Common myeloid progenitor, CD34-positive (primary cell): ENCODE measurements at regions not wholly inside any gene's neighbourhood (a gene's known extent, or its start where the extent isn't known, plus 50 kb on each side); places are given as distances from the start of the nearest gene placed in this dataset.
A peak's percentile ranks its signal among the peaks of the same experiment; 100 is the strongest.

Source experiments
- CTCF ChIA-PET: fragments of 350-600 bp; sonication (Branson Sonifier 250); formaldehyde crosslinking; loops from one replicate; lab custom pipeline; 2021; ENCODE audit warnings: antibody characterized with exemption; lab: Charles Lee
- POLR2A ChIA-PET: fragments of 350-600 bp; sonication (Branson Sonifier 250); formaldehyde crosslinking; loops from one replicate; lab custom pipeline; 2021; ENCODE audit warnings: antibody characterized with exemption; lab: Charles Lee
- DNase-seq, 3 donors: peaks; one replicate each; pipeline versions ENCODE4 v3.0.0 to v3.0.0-alpha.2; 2013
- H3K27ac ChIP-seq, 2 experiments: 1 replicate in 1 of 2; 2 replicates in 1 of 2; pipeline ENCODE4 v1.7.0; 2013; ENCODE audit warnings: inconsistent platforms in 2 of 2, low read length in 2 of 2, mild to moderate bottlenecking in 2 of 2, low read depth in 1 of 2, moderate library complexity in 1 of 2; ENCODE audit not compliant: severe bottlenecking in 2 of 2, insufficient read depth in 1 of 2, poor library complexity in 1 of 2
- H3K27me3 ChIP-seq, 5 experiments: replicated peaks in 2 of 5; 1 replicate in 3 of 5; 2 replicates in 2 of 5; pipeline versions ENCODE4 v1.6.1 to v1.7.0; 2013; ENCODE audit warnings: low read length in 4 of 5, mild to moderate bottlenecking in 2 of 5, moderate library complexity in 2 of 5, inconsistent platforms in 1 of 5; ENCODE audit not compliant: insufficient read depth in 5 of 5, control insufficient read depth in 4 of 5
- H3K36me3 ChIP-seq, 4 experiments: 1 replicate in 2 of 4; 2 replicates in 2 of 4; pipeline versions ENCODE4 v1.6.1 to v1.7.0; 2013; ENCODE audit warnings: low read length in 3 of 4, control low read depth in 1 of 4, mild to moderate bottlenecking in 1 of 4; ENCODE audit not compliant: control insufficient read depth in 4 of 4, insufficient read depth in 4 of 4
- H3K4me1 ChIP-seq, 4 experiments: 1 replicate in 3 of 4; 2 replicates in 1 of 4; pipeline versions ENCODE4 v1.6.1 to v1.7.1; 2013; ENCODE audit warnings: low read length in 3 of 4, mild to moderate bottlenecking in 3 of 4, control low read depth in 1 of 4, inconsistent platforms in 1 of 4, moderate library complexity in 1 of 4; ENCODE audit not compliant: control insufficient read depth in 4 of 4, insufficient read depth in 4 of 4; ENCODE audit errors: control extremely low read depth in 1 of 4
- H3K4me3 ChIP-seq, 7 experiments: 1 replicate in 4 of 7; 2 replicates in 3 of 7; pipeline versions ENCODE4 v1.5.1 to v1.7.0; 2013; ENCODE audit warnings: mild to moderate bottlenecking in 7 of 7, low read length in 6 of 7, moderate library complexity in 6 of 7, inconsistent platforms in 2 of 7, low read depth in 2 of 7, control low read depth in 1 of 7; ENCODE audit not compliant: insufficient read depth in 4 of 7, control insufficient read depth in 1 of 7; ENCODE audit errors: extremely low read depth in 1 of 7
- H3K9me3 ChIP-seq, 5 experiments: 1 replicate in 4 of 5; 2 replicates in 1 of 5; pipeline versions ENCODE4 v1.6.1 to v1.7.1; 2013; ENCODE audit warnings: low read length in 4 of 5, mild to moderate bottlenecking in 2 of 5, inconsistent platforms in 1 of 5, low read depth in 1 of 5, moderate library complexity in 1 of 5; ENCODE audit not compliant: control insufficient read depth in 4 of 5, insufficient read depth in 2 of 5; ENCODE audit errors: control extremely low read depth in 1 of 5
- WGBS: methylation state at CpG from one replicate; pipeline ENCODE4 v1.1.5; 2013; ENCODE audit not compliant: insufficient coverage; 5-methylcytosine and 5-hydroxymethylcytosine counted together

- POLR2A ChIA-PET = no interaction called here
- no peak overlapping the region for H3K4me3 ChIP-seq
- no peaks in the 10 kb centered on the region for H3K4me1 ChIP-seq
- peaks cover 0 to 70% (median 7%) of the 10 kb centered on the region in 5 experiments for H3K27me3 ChIP-seq
- CTCF ChIA-PET = no interaction called here
- DNase-seq = no peak
- WGBS = 53% methylated on average over 13 of the region's 14 CpGs
- no peak overlapping the region for H3K27ac ChIP-seq
- no peaks in the 10 kb centered on the region for H3K36me3 ChIP-seq
- no peaks in the 10 kb centered on the region for H3K9me3 ChIP-seq
Measured at GRCh38 chr16:86775511-86775921, 197.2 kb downstream of the FOXL1 start.

- H3K27ac ChIP-seq = no peak overlapping the region
- ChIA-PET CTCF (no interaction called here), POLR2A (no interaction called here)
- H3K27me3 ChIP-seq = peaks cover 0 to 67% (median 8%) of the 10 kb centered on the region in 5 experiments
- WGBS = 100% methylated on average over 1 of the region's 4 CpGs
- no peaks in the 10 kb centered on the region for H3K36me3 ChIP-seq
- no peak for DNase-seq
- no peaks in the 10 kb centered on the region for H3K9me3 ChIP-seq
- H3K4me1 ChIP-seq = no peaks in the 10 kb centered on the region
- H3K4me3 ChIP-seq = no peak overlapping the region
Measured at GRCh38 chr16:86777381-86777946, 199.1 kb downstream of the FOXL1 start.

- CTCF ChIA-PET = no interaction called here
- 74% methylated on average over 10 of the region's 13 CpGs for WGBS
- H3K36me3 ChIP-seq = no peaks in the 10 kb centered on the region
- peak in 1 of 3 donors; percentile 6 for DNase-seq
- no peak overlapping the region for H3K4me3 ChIP-seq
- no peaks in the 10 kb centered on the region for H3K4me1 ChIP-seq
- peaks cover 0 to 69% (median 9%) of the 10 kb centered on the region in 5 experiments for H3K27me3 ChIP-seq
- H3K27ac ChIP-seq = no peak overlapping the region
- POLR2A ChIA-PET = no interaction called here
- no peaks in the 10 kb centered on the region for H3K9me3 ChIP-seq
Measured at GRCh38 chr16:86778108-86778745, 199.9 kb downstream of the FOXL1 start.

- Histone ChIP-seq H3K4me3 (no peak overlapping the region), H3K27me3 (peaks cover 0 to 69% (median 9%) of the 10 kb centered on the region in 5 experiments), H3K36me3 (no peaks in the 10 kb centered on the region), H3K4me1 (no peaks in the 10 kb centered on the region), H3K9me3 (no peaks in the 10 kb centered on the region), H3K27ac (no peak overlapping the region)
- 70% methylated on average over 7 of the region's 9 CpGs for WGBS
- CTCF ChIA-PET = no interaction called here
- POLR2A ChIA-PET = no interaction called here
- DNase-seq = no peak
Measured at GRCh38 chr16:86778978-86779377, 200.6 kb downstream of the FOXL1 start.

GRCh38 chr16:86781046-86781445 lies 202.7 kb downstream of the FOXL1 start:
- CTCF ChIA-PET = no interaction called here
- Histone ChIP-seq H3K4me3 (no peak overlapping the region), H3K27me3 (peaks cover 0 to 51% (median 9%) of the 10 kb centered on the region in 5 experiments), H3K27ac (no peak overlapping the region), H3K36me3 (no peaks in the 10 kb centered on the region), H3K9me3 (no peaks in the 10 kb centered on the region), H3K4me1 (no peaks in the 10 kb centered on the region)
- POLR2A ChIA-PET = no interaction called here
- WGBS = 96% methylated on average over 10 of the region's 11 CpGs
- no peak for DNase-seq

- Histone ChIP-seq H3K36me3 (no peaks in the 10 kb centered on the region), H3K4me1 (no peaks in the 10 kb centered on the region), H3K9me3 (no peaks in the 10 kb centered on the region), H3K27me3 (peaks cover 0 to 37% (median 11%) of the 10 kb centered on the region in 5 experiments), H3K27ac (no peak overlapping the region), H3K4me3 (no peak overlapping the region)
- ChIA-PET CTCF (no interaction called here), POLR2A (no interaction called here)
- WGBS = 93% methylated on average over 19 of the region's 23 CpGs
- no peak for DNase-seq
Measured at GRCh38 chr16:86783636-86784626, 205.6 kb downstream of the FOXL1 start.
